Mesenchymal stem cell (in vitro differentiated cells and primary cell): ENCODE measurements at regions not wholly inside any gene's neighbourhood (a gene's known extent, or its start where the extent isn't known, plus 50 kb on each side); places are given as distances from the start of the nearest gene placed in this dataset.

Source experiments
- DNase-seq: peaks from one replicate; pipeline ENCODE4 v3.0.0-alpha.2; 2013
- H2AFZ ChIP-seq: one replicate; pipeline ENCODE4 v1.6.1; 2013; ENCODE audit warnings: low read depth, mild to moderate bottlenecking, control low read depth, inconsistent platforms, low read length, moderate library complexity
- H2AK5ac ChIP-seq: 2 replicates; pipeline ENCODE4 v1.6.1; 2013; ENCODE audit warnings: low read length, moderate library complexity, mild to moderate bottlenecking, inconsistent platforms; ENCODE audit not compliant: severe bottlenecking
- H2BK120ac ChIP-seq: one replicate; pipeline ENCODE4 v1.6.1; 2013; ENCODE audit warnings: low read depth, mild to moderate bottlenecking, inconsistent platforms, low read length, moderate library complexity
- H2BK12ac ChIP-seq, 2 experiments: one replicate each; pipeline ENCODE4 v1.6.1; 2013; ENCODE audit warnings: inconsistent platforms in 2 of 2, low read length in 2 of 2, mild to moderate bottlenecking in 2 of 2, moderate library complexity in 2 of 2, control low read depth in 1 of 2
- H2BK15ac ChIP-seq: one replicate; pipeline ENCODE4 v1.6.1; 2013; ENCODE audit warnings: mild to moderate bottlenecking, low read depth, inconsistent platforms; ENCODE audit not compliant: poor library complexity, severe bottlenecking
- H2BK5ac ChIP-seq: 2 replicates; pipeline ENCODE4 v1.6.1; 2013; ENCODE audit warnings: low read depth, mild to moderate bottlenecking, low read length, control low read depth, inconsistent platforms; ENCODE audit not compliant: poor library complexity, severe bottlenecking
- H3K14ac ChIP-seq, 2 experiments: one replicate each; pipeline ENCODE4 v1.6.1; 2013; ENCODE audit warnings: inconsistent platforms in 2 of 2, low read length in 2 of 2, control low read depth in 1 of 2, mild to moderate bottlenecking in 1 of 2, moderate library complexity in 1 of 2
- H3K18ac ChIP-seq, 2 experiments: one replicate each; pipeline ENCODE4 v1.6.1; 2013; ENCODE audit warnings: inconsistent platforms in 2 of 2, low read length in 2 of 2, control low read depth in 1 of 2, low read depth in 1 of 2, mild to moderate bottlenecking in 1 of 2
- H3K23ac ChIP-seq, 2 experiments: one replicate each; pipeline ENCODE4 v1.6.1; 2013; ENCODE audit warnings: inconsistent platforms in 2 of 2, low read length in 2 of 2, mild to moderate bottlenecking in 2 of 2, moderate library complexity in 2 of 2, control low read depth in 1 of 2
- H3K27ac ChIP-seq: 2 replicates; pipeline ENCODE4 v1.5.1; 2013; ENCODE audit warnings: mild to moderate bottlenecking, moderate library complexity, low read length, control low read depth, inconsistent platforms; ENCODE audit not compliant: poor library complexity, severe bottlenecking
- H3K27me3 ChIP-seq, 2 experiments: 2 replicates each; pipeline versions ENCODE4 v1.6.1 to v1.7.0; 2013; ENCODE audit warnings: low read length in 2 of 2, mild to moderate bottlenecking in 2 of 2, moderate library complexity in 2 of 2, control low read depth in 1 of 2, inconsistent platforms in 1 of 2; ENCODE audit not compliant: control insufficient read depth in 1 of 2, insufficient read depth in 1 of 2
- H3K36me3 ChIP-seq, 2 experiments: 2 replicates each; pipeline versions ENCODE4 v1.6.1 to v1.7.0; 2013; ENCODE audit warnings: low read length in 2 of 2, control low read depth in 1 of 2, inconsistent platforms in 1 of 2, low read depth in 1 of 2, mild to moderate bottlenecking in 1 of 2; ENCODE audit not compliant: insufficient read depth in 2 of 2, control insufficient read depth in 1 of 2
- H3K4ac ChIP-seq, 2 experiments: one replicate each; pipeline ENCODE4 v1.6.1; 2013; ENCODE audit warnings: inconsistent platforms in 2 of 2, low read length in 2 of 2, mild to moderate bottlenecking in 2 of 2, moderate library complexity in 2 of 2, control low read depth in 1 of 2, low read depth in 1 of 2
- H3K4me1 ChIP-seq: 2 replicates; pipeline ENCODE4 v1.6.1; 2013; ENCODE audit warnings: low read depth, low read length, control low read depth; ENCODE audit not compliant: control insufficient read depth, insufficient read depth
- H3K4me2 ChIP-seq: 2 replicates; pipeline ENCODE4 v1.6.1; 2013; ENCODE audit warnings: low read length, mild to moderate bottlenecking, inconsistent platforms; ENCODE audit not compliant: poor library complexity, severe bottlenecking
- H3K4me3 ChIP-seq, 2 experiments: 2 replicates each; pipeline versions ENCODE4 v1.5.1 to v1.7.0; 2013; ENCODE audit warnings: low read length in 2 of 2, mild to moderate bottlenecking in 2 of 2, control low read depth in 1 of 2, low read depth in 1 of 2; ENCODE audit not compliant: insufficient read depth in 1 of 2
- H3K79me1 ChIP-seq: replicated peaks from 2 replicates; pipeline ENCODE4 v1.6.1; 2013; ENCODE audit warnings: mild to moderate bottlenecking, control low read depth, low read length, inconsistent platforms; ENCODE audit not compliant: poor library complexity, severe bottlenecking
- H3K9ac ChIP-seq: 2 replicates; pipeline ENCODE4 v1.7.0; 2013; ENCODE audit warnings: mild to moderate bottlenecking, low read length, moderate library complexity
- H3K9me3 ChIP-seq: 2 replicates; pipeline ENCODE4 v1.7.0; 2013; ENCODE audit warnings: mild to moderate bottlenecking, low read length; ENCODE audit not compliant: control insufficient read depth
- H4K8ac ChIP-seq: one replicate; pipeline ENCODE4 v1.6.1; 2013; ENCODE audit warnings: inconsistent platforms, mild to moderate bottlenecking, low read length, moderate library complexity
- H4K91ac ChIP-seq: one replicate; pipeline ENCODE4 v1.6.1; 2013; ENCODE audit warnings: mild to moderate bottlenecking, low read length, inconsistent platforms
- WGBS: methylation state at CpG from one replicate; pipeline ENCODE4 v1.1.7; 2013; ENCODE audit warnings: mixed read lengths; 5-methylcytosine and 5-hydroxymethylcytosine counted together

DNA sequence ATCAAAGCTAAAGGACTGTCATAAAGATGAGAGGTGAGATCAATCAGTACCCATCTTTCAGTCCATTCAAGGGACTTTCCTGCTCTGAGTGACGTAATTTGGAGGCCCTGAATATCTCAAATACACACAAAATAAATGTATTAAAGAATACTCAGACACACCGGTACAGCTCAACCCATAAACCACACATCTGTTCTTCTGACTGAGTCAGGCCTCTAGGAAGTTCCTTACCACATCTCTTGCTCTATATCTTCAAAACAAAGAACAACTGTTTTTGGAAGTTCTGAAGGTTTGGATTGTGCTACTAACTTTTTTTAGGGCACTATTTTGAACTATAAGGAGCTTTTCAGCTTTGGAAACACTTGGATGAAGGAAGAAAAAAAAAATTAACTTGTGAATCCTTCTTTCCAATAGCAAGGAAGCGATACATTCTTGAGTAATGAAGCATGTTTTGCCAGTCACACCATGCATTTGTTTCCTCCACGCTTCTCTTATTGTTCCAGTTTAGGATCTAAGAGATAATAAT is 866.5 kb upstream of the VRK2 start:
- no peak overlapping the region for H2BK15ac ChIP-seq
- no peak overlapping the region for H3K4me2 ChIP-seq
- no peaks in the 10 kb centered on the region for H3K27me3 ChIP-seq
- H4K8ac ChIP-seq, result no peak overlapping the region
- H3K79me1 ChIP-seq, result no peaks in the 10 kb centered on the region
- no peak overlapping the region for H2AFZ ChIP-seq
- no peak overlapping the region for H2BK12ac ChIP-seq
- H3K18ac ChIP-seq, result no peak overlapping the region
- no peak overlapping the region for H3K4ac ChIP-seq
- 50% methylated on average over 1 of the region's 4 CpGs for WGBS
- no peak overlapping the region for H3K9ac ChIP-seq
- no peak overlapping the region for H2BK120ac ChIP-seq
- H3K14ac ChIP-seq, result no peak overlapping the region
- no peak overlapping the region for H3K23ac ChIP-seq
- H3K9me3 ChIP-seq, result no peaks in the 10 kb centered on the region
- H2AK5ac ChIP-seq, result no peak overlapping the region
- no peak overlapping the region for H4K91ac ChIP-seq
- H3K36me3 ChIP-seq, result no peaks in the 10 kb centered on the region
- no peaks in the 10 kb centered on the region for H3K4me1 ChIP-seq
- no peak overlapping the region for H2BK5ac ChIP-seq
- no peak overlapping the region for H3K4me3 ChIP-seq
- peak overlapping the region; percentile 86 for H3K27ac ChIP-seq
- peak; percentile 34 for DNase-seq

DNA sequence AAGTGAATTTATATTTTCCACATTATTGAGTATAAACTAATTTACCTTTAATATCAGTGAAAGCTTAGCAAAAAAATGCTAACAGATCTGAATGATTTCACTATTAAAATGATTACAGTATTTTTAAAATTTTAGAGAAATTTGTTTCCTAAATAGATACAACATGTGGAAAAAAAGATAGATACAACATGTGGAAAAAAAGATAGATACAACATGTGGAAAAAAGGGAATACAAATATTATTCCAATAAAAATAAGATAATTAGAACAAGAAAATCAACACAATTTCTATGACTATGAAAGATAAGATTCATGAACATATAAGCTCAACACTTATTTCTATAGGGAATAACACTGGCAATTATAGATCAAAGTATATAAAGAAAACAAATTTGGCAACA is 865.9 kb upstream of the VRK2 start:
- no peak overlapping the region for H2AK5ac ChIP-seq
- no peak overlapping the region for H2BK120ac ChIP-seq
- no peaks in the 10 kb centered on the region for H3K27me3 ChIP-seq
- H2BK15ac ChIP-seq, result no peak overlapping the region
- no peak overlapping the region for H2BK5ac ChIP-seq
- H3K27ac ChIP-seq, result no peak overlapping the region
- H3K4me3 ChIP-seq, result no peak overlapping the region
- H3K14ac ChIP-seq, result no peak overlapping the region
- no peak overlapping the region for H3K18ac ChIP-seq
- no peak overlapping the region for H2AFZ ChIP-seq
- no peaks in the 10 kb centered on the region for H3K4me1 ChIP-seq
- H2BK12ac ChIP-seq, result no peak overlapping the region
- no peak overlapping the region for H4K8ac ChIP-seq
- H3K36me3 ChIP-seq, result no peaks in the 10 kb centered on the region
- H3K9me3 ChIP-seq, result no peaks in the 10 kb centered on the region
- no peaks in the 10 kb centered on the region for H3K79me1 ChIP-seq
- no peak overlapping the region for H4K91ac ChIP-seq
- no peak overlapping the region for H3K4me2 ChIP-seq
- no peak for DNase-seq
- no peak overlapping the region for H3K4ac ChIP-seq
- H3K9ac ChIP-seq, result no peak overlapping the region
- H3K23ac ChIP-seq, result no peak overlapping the region

DNA sequence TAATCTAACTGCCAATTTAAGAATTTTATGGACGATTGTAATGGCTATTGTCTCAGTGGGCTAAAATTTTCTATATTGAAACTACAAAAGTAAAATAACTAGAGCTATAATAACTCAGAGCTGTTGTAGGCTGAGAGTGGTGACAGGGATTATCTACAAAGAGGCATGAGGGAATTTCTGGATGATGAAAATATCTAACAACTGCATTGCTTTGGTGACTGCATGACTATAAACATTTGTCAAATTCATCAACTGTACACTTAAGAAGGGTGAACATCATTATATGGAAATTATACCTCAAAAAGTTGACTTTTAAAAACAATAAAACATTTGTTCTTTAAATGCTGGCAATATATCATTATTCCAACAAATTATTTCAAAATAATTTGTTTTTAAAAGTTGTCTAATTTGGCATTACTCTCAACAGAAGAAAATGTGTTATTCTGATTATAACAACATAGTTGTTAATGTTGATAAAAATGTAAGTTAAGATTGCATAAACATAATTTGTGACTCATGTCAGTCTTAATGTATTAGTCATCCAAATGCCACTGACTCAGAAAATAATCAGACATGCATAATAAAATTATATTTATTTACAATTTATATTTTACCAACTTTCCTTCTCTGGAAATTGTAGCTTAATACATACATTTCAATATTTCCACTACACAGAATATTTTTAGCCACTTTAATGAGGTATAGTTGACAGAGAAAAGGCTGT is 865.1 kb upstream of the VRK2 start:
- Histone ChIP-seq H2BK15ac (no peak overlapping the region), H2BK5ac (no peak overlapping the region), H3K4me3 (no peak overlapping the region), H3K36me3 (no peaks in the 10 kb centered on the region), H2AFZ (no peak overlapping the region), H3K4me1 (no peaks in the 10 kb centered on the region), H3K4ac (no peak overlapping the region), H3K18ac (no peak overlapping the region), H3K23ac (no peak overlapping the region), H3K4me2 (no peak overlapping the region), H4K91ac (no peak overlapping the region), H3K27me3 (no peaks in the 10 kb centered on the region), H4K8ac (no peak overlapping the region), H2BK120ac (no peak overlapping the region), H3K14ac (no peak overlapping the region), H2BK12ac (no peak overlapping the region), H3K27ac (no peak overlapping the region), H3K9me3 (no peaks in the 10 kb centered on the region), H2AK5ac (no peak overlapping the region), H3K9ac (no peak overlapping the region), H3K79me1 (no peaks in the 10 kb centered on the region)
- WGBS, result no CpG with 5 or more reads among the region's 1 CpG
- peak; percentile 36 for DNase-seq

DNA sequence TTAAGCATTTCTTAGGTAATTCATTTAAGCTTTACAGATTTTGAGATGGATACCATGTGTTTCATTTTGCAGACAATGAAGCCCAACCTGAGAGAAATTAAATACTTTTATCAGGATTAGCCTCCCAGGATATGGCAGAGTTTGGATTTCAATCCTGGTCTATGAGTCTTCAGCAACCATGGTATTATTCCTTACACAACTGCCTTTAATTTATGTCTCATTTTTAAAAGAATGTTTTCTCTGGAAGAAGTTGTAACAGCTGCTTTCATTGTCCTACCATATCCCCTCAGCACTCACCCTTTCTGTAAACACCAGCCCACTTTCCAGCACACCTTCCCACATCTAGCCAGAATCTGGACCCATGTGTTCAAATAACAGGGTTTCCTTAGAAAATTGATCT is 863.7 kb upstream of the VRK2 start:
- no peak overlapping the region for H3K23ac ChIP-seq
- H3K18ac ChIP-seq, result no peak overlapping the region
- no peak overlapping the region for H2AFZ ChIP-seq
- H3K4me2 ChIP-seq, result no peak overlapping the region
- no peaks in the 10 kb centered on the region for H3K9me3 ChIP-seq
- H2AK5ac ChIP-seq, result no peak overlapping the region
- H4K91ac ChIP-seq, result no peak overlapping the region
- H3K27ac ChIP-seq, result peak overlapping the region; percentile 30
- no peak overlapping the region for H2BK5ac ChIP-seq
- H3K9ac ChIP-seq, result no peak overlapping the region
- no peak for DNase-seq
- no peak overlapping the region for H3K4ac ChIP-seq
- H2BK12ac ChIP-seq, result no peak overlapping the region
- no peak overlapping the region for H3K4me3 ChIP-seq
- no peak overlapping the region for H2BK120ac ChIP-seq
- H2BK15ac ChIP-seq, result no peak overlapping the region
- no peak overlapping the region for H4K8ac ChIP-seq
- H3K14ac ChIP-seq, result no peak overlapping the region
- H3K36me3 ChIP-seq, result no peaks in the 10 kb centered on the region
- no peaks in the 10 kb centered on the region for H3K4me1 ChIP-seq
- H3K79me1 ChIP-seq, result no peaks in the 10 kb centered on the region
- H3K27me3 ChIP-seq, result no peaks in the 10 kb centered on the region
